SK-N-SH (cell line): ENCODE measurements at regions not wholly inside any gene's neighbourhood (a gene's known extent, or its start where the extent isn't known, plus 50 kb on each side); places are given as distances from the start of the nearest gene placed in this dataset.

Experiments used
- CTCF ChIA-PET: fragments of 300-600, 350-600 bp; formaldehyde crosslinking; extraction: SDS; loops from one replicate; lab custom pipeline; 2021; lab: Yijun Ruan, JAX
- POLR2A ChIA-PET: fragments of 350-600 bp; sonication (Branson Sonifier 250); formaldehyde crosslinking; extraction: SDS; loops from one replicate; lab custom pipeline; 2020; ENCODE audit warnings: antibody characterized with exemption, inconsistent platforms; lab: Yijun Ruan, JAX
- DNase-seq: peaks from one replicate; pipeline ENCODE4 v3.0.0; 2012
- H2AFZ ChIP-seq: fragments of 200-600 bp; sonication (generic); 2 replicates; pipeline ENCODE4 v1.8.1; 2016; ENCODE audit warnings: antibody characterized with exemption, mild to moderate bottlenecking, low read depth
- H3F3A ChIP-seq: fragments of 200-600 bp; sonication (generic); replicated peaks from 2 replicates; pipeline ENCODE3; 2016; ENCODE audit warnings: antibody characterized with exemption, mild to moderate bottlenecking; ENCODE audit not compliant: insufficient read depth
- H3K27ac ChIP-seq, 2 experiments: fragments of 200-500 bp in 1 of 2; fragments of 200-600 bp in 1 of 2; sonication (Bioruptor generic) in 1 of 2; sonication (generic), shearing (Covaris generic) in 1 of 2; 2 replicates each; pipeline versions ENCODE4 v1.5.1 to v1.6.1; 2014 to 2016; ENCODE audit warnings: low read depth in 2 of 2, inconsistent platforms in 1 of 2, low read length in 1 of 2, mild to moderate bottlenecking in 1 of 2, mixed read lengths in 1 of 2
- H3K27me3 ChIP-seq: fragments of 200-600 bp; sonication (generic), shearing (Covaris generic); 2 replicates; pipeline ENCODE4 v1.6.1; 2016; ENCODE audit warnings: mixed run types; ENCODE audit not compliant: insufficient read depth
- H3K36me3 ChIP-seq, 2 experiments: fragments of 200-500 bp in 1 of 2; fragments of 200-600 bp in 1 of 2; sonication (Bioruptor generic) in 1 of 2; sonication (generic) in 1 of 2; replicated peaks in 1 of 2; 2 replicates each; pipeline versions ENCODE3 to v1.5.1; 2014 to 2016; ENCODE audit warnings: low read length in 1 of 2, mild to moderate bottlenecking in 1 of 2; ENCODE audit not compliant: insufficient read depth in 2 of 2, control insufficient read depth in 1 of 2
- H3K4me1 ChIP-seq, 2 experiments: fragments of 200-500 bp in 1 of 2; fragments of 200-600 bp in 1 of 2; sonication (Bioruptor generic) in 1 of 2; sonication (generic), shearing (Covaris generic) in 1 of 2; 2 replicates each; pipeline versions ENCODE4 v1.5.1 to v1.6.1; 2014 to 2016; ENCODE audit warnings: low read depth in 1 of 2, low read length in 1 of 2, mixed run types in 1 of 2; ENCODE audit not compliant: insufficient read depth in 2 of 2, control insufficient read depth in 1 of 2
- H3K4me2 ChIP-seq: fragments of 200-600 bp; sonication (generic), shearing (Covaris generic); 2 replicates; pipeline ENCODE4 v1.6.1; 2017; ENCODE audit warnings: mixed run types
- H3K4me3 ChIP-seq, 2 experiments: fragments of 200-500 bp in 1 of 2; fragments of 200-600 bp in 1 of 2; sonication (Bioruptor generic) in 1 of 2; sonication (generic), shearing (Covaris generic) in 1 of 2; 2 replicates each; pipeline versions ENCODE4 v1.5.1 to v1.8.1; 2014 to 2016; ENCODE audit warnings: low read depth in 2 of 2, inconsistent platforms in 1 of 2, low read length in 1 of 2, mild to moderate bottlenecking in 1 of 2, mixed read lengths in 1 of 2, moderate library complexity in 1 of 2
- H3K79me2 ChIP-seq: fragments of 200-600 bp; sonication (generic); 2 replicates; pipeline ENCODE4 v1.8.1; 2017; ENCODE audit warnings: mild to moderate bottlenecking; ENCODE audit not compliant: insufficient read depth
- H3K9ac ChIP-seq: fragments of 200-600 bp; sonication (generic); 2 replicates; pipeline ENCODE4 v1.6.1; 2017; ENCODE audit warnings: mixed run types
- H3K9me2 ChIP-seq: fragments of 200-600 bp; sonication (generic); 2 replicates; pipeline ENCODE4 v1.6.1; 2017; ENCODE audit warnings: mixed run types
- H3K9me3 ChIP-seq: fragments of 200-600 bp; sonication (generic); 2 replicates; pipeline ENCODE4 v1.6.1; 2017; ENCODE audit warnings: mixed run types, mild to moderate bottlenecking, moderate library complexity
- H4K20me1 ChIP-seq: fragments of 200-600 bp; sonication (generic); 2 replicates; pipeline ENCODE4 v1.6.1; 2017; ENCODE audit warnings: mild to moderate bottlenecking, mixed run types; ENCODE audit not compliant: insufficient read depth
- CTCF ChIP-seq: fragments of 200-600 bp; sonication (generic); IDR thresholded peaks from 2 replicates; pipeline ENCODE4 v1.6.1; 2017; ENCODE audit warnings: antibody characterized with exemption, mild to moderate bottlenecking, moderate library complexity
- FOSL2 ChIP-seq: IDR thresholded peaks from 2 replicates; pipeline ENCODE4 v1.4.0; 2012; ENCODE audit warnings: low read depth, mild to moderate bottlenecking, moderate library complexity, borderline replicate concordance
- FOXJ3 ChIP-seq: sonication (generic); formaldehyde crosslinking; IDR thresholded peaks from 2 replicates; pipeline ENCODE4 v1.5.1; 2020; ENCODE audit warnings: mild to moderate bottlenecking, missing genetic modification reagents
- GATA2 ChIP-seq: sonication (generic); formaldehyde crosslinking; IDR thresholded peaks from 2 replicates; pipeline ENCODE4 v1.5.0; 2020; ENCODE audit warnings: mild to moderate bottlenecking, missing genetic modification reagents
- IRF3 ChIP-seq: fragments of 150-350 bp; IDR thresholded peaks from 2 replicates; pipeline ENCODE4 v1.6.1; 2016; ENCODE audit warnings: mild to moderate bottlenecking, low read depth, low read length
- MEF2A ChIP-seq: IDR thresholded peaks from 2 replicates; pipeline ENCODE4 v1.4.0; 2012; ENCODE audit warnings: low read depth, borderline replicate concordance
- NFIC ChIP-seq: IDR thresholded peaks from 2 replicates; pipeline ENCODE4 v1.4.0; 2012; ENCODE audit warnings: borderline replicate concordance
- NRF1 ChIP-seq: IDR thresholded peaks from 2 replicates; pipeline ENCODE4 v1.6.1; 2012; ENCODE audit warnings: low read depth, mild to moderate bottlenecking, low read length
- POLR2AphosphoS5 ChIP-seq: IDR thresholded peaks from 2 replicates; pipeline ENCODE4 v1.6.1; 2012; ENCODE audit warnings: low read depth, low read length
- RAD21 ChIP-seq: IDR thresholded peaks from 2 replicates; pipeline ENCODE4 v1.6.1; 2012; ENCODE audit warnings: mild to moderate bottlenecking, low read length
- REST ChIP-seq: IDR thresholded peaks from 2 replicates; pipeline ENCODE4 v1.6.1; 2012; ENCODE audit warnings: mild to moderate bottlenecking, low read depth, low read length, moderate library complexity
- RXRA ChIP-seq: IDR thresholded peaks from 2 replicates; pipeline ENCODE4 v1.4.0; 2012; ENCODE audit warnings: low read depth, mild to moderate bottlenecking, borderline replicate concordance
- TAF1 ChIP-seq: IDR thresholded peaks from 2 replicates; pipeline ENCODE4 v1.6.1; 2012; ENCODE audit warnings: low read depth, mild to moderate bottlenecking, low read length, moderate library complexity, borderline replicate concordance
- TEAD4 ChIP-seq: IDR thresholded peaks from 2 replicates; pipeline ENCODE4 v1.4.0; 2012; ENCODE audit warnings: mild to moderate bottlenecking, borderline replicate concordance; ENCODE audit not compliant: insufficient read depth
- USF2 ChIP-seq: fragments of 150-350 bp; IDR thresholded peaks from 2 replicates; pipeline ENCODE4 v1.6.1; 2017; ENCODE audit warnings: antibody characterized with exemption, low read length, low read depth, borderline replicate concordance
- WGBS: methylation state at CpG from one replicate; pipeline ENCODE4 v1.1.6; 2017; ENCODE audit warnings: low lambda C conversion rate; 5-methylcytosine and 5-hydroxymethylcytosine counted together
- TF ChIP-seq, protein P1 (sequence below): IDR thresholded peaks from 2 replicates; pipeline ENCODE4 v1.4.0; 2012; ENCODE audit warnings: low read depth, borderline replicate concordance
- TF ChIP-seq, protein P2 (sequence below): IDR thresholded peaks from 2 replicates; pipeline ENCODE4 v1.4.0; 2012; ENCODE audit warnings: low read depth, borderline replicate concordance

DNA sequence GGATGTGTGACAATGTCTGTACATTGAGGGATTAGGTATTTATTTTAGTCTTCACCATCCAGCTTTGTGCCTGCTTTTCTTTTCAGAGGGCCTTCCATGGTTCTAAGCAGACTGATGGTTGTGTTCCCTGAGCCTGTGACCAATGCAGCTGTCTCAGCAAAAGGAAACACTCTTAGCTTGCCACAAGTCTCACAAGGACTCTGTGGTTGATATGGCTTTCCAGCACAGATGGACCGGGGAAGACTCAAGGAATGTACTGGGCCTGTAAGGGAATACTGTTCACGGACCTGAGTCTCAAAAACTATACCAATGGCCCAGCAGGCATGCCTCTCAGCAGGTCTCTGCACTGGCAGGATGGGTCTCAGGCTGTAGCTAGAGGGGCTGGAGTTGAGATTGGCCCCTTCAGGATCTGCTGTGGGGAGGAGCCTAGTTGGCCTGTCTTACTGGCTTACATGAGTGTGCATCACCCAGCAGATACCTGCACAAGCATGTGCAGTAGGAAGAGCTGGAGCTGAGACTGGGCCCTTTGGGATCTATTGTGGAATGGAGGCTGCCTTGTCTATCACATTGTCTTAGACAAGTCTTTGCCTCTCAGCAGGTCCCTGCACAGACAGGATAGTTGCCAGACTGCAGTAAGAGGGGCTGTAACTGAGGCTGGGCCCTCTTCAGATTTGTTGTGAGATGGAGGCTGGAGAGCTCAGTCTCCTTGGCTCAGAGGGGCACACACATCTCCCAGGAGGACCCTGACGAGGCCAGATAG is 52.0 kb upstream of the PDC start:
- no peaks in the 10 kb centered on the region for H3K79me2 ChIP-seq
- H3K27me3 ChIP-seq = no peaks in the 10 kb centered on the region
- H3K36me3 ChIP-seq = no peaks in the 10 kb centered on the region
- ChIA-PET CTCF (no interaction called here), POLR2A (no interaction called here)
- H3K4me3 ChIP-seq = no peak overlapping the region
- DNase-seq = no peak
- no peaks in the 10 kb centered on the region for H3K9me2 ChIP-seq
- H3K9ac ChIP-seq = no peak overlapping the region
- no peaks in the 10 kb centered on the region for H3F3A ChIP-seq
- H2AFZ ChIP-seq = no peak overlapping the region
- no peak overlapping the region for H3K27ac ChIP-seq
- no peak for TF ChIP-seq MEF2A
- TF ChIP-seq, protein P1, sequence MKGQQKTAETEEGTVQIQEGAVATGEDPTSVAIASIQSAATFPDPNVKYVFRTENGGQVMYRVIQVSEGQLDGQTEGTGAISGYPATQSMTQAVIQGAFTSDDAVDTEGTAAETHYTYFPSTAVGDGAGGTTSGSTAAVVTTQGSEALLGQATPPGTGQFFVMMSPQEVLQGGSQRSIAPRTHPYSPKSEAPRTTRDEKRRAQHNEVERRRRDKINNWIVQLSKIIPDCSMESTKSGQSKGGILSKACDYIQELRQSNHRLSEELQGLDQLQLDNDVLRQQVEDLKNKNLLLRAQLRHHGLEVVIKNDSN = no peak
- no peak for TF ChIP-seq TAF1
- no peak for TF ChIP-seq USF2
- TF ChIP-seq IRF3 = no peak
- TF ChIP-seq REST = no peak
- TF ChIP-seq, protein P2, sequence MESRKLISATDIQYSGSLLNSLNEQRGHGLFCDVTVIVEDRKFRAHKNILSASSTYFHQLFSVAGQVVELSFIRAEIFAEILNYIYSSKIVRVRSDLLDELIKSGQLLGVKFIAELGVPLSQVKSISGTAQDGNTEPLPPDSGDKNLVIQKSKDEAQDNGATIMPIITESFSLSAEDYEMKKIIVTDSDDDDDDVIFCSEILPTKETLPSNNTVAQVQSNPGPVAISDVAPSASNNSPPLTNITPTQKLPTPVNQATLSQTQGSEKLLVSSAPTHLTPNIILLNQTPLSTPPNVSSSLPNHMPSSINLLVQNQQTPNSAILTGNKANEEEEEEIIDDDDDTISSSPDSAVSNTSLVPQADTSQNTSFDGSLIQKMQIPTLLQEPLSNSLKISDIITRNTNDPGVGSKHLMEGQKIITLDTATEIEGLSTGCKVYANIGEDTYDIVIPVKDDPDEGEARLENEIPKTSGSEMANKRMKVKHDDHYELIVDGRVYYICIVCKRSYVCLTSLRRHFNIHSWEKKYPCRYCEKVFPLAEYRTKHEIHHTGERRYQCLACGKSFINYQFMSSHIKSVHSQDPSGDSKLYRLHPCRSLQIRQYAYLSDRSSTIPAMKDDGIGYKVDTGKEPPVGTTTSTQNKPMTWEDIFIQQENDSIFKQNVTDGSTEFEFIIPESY = no peak
- TF ChIP-seq CTCF = no peak
- TF ChIP-seq TEAD4 = no peak
- TF ChIP-seq RXRA = no peak
- TF ChIP-seq NFIC = no peak
- no peak for TF ChIP-seq FOXJ3 (CRISPR knock-in tag)
- no peak for TF ChIP-seq FOSL2
- TF ChIP-seq RAD21 = no peak
- no peak for TF ChIP-seq POLR2AphosphoS5
- TF ChIP-seq NRF1 = no peak
- no peak for TF ChIP-seq GATA2 (CRISPR knock-in tag)
- H4K20me1 ChIP-seq = no peaks in the 10 kb centered on the region
- no peaks in the 10 kb centered on the region for H3K9me3 ChIP-seq
- WGBS = 69% methylated on average over 2 of the region's 3 CpGs
- no peaks in the 10 kb centered on the region for H3K4me1 ChIP-seq
- H3K4me2 ChIP-seq = no peak overlapping the region
